MV-4-11 (cell line): ENCODE measurements at regions not wholly inside any gene's neighbourhood (a gene's known extent, or its start where the extent isn't known, plus 50 kb on each side); places are given as distances from the start of the nearest gene placed in this dataset.
"Not testable (repeated sequence)": the region's sequence is repeated elsewhere in the genome, so short reads cannot be mapped to it uniquely, and the experiment has no call there.

Experiments used
- DNase-seq: peaks from one replicate; lab custom pipeline; 2025; lab: John Stamatoyannopoulos, UW

DNA sequence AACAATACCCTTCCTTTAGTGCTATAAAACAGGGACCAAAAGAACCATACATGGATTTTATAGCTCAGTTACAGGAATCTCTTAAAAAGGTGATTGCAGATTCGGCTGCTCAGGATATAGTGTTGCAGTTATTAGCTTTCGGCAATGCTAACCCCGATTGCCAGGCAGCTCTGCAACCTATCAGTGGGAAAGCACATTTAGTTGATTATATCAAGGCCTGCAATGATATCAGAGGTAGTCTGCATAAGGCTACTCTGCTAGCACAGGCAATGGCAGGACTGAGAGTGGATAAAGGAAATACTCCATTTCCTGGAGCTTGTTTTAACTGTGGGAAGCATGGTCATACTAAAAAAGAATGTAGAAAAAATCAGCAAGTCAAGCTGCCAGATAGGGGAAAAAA, 327.7 kb downstream of the REEP3 start:
- DNase-seq, result not testable (repeated sequence)

- no peak for DNase-seq
Observed at GRCh38 chr10:63862860-63863259, 341.7 kb downstream of the REEP3 start.

DNA sequence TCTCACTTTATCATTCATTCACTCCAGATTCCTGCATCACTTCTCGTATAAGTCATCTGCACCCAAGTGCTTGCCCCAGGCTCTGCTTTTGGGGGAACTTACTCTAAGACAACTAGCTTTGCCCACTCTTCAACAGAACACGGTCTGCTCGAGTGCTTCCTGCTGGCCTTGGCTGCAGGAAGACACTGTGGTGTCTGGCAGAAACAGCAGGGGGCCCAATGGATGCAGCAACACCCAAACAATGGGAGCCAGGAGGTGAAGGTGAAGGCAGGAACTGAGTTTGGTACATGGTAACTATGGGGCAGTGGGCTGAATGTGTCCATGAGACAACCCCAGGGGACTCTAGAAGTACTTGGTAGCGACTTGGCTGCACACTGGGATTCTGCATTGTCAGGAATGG, 344.0 kb downstream of the REEP3 start:
- DNase-seq, result no peak

- DNase-seq, result peak; percentile 45
Observed at GRCh38 chr10:63866075-63866746, 345.0 kb downstream of the REEP3 start.

GRCh38 chr10:63866747-63867140, 345.5 kb downstream of the REEP3 start:
- peak; percentile 5 for DNase-seq

DNA sequence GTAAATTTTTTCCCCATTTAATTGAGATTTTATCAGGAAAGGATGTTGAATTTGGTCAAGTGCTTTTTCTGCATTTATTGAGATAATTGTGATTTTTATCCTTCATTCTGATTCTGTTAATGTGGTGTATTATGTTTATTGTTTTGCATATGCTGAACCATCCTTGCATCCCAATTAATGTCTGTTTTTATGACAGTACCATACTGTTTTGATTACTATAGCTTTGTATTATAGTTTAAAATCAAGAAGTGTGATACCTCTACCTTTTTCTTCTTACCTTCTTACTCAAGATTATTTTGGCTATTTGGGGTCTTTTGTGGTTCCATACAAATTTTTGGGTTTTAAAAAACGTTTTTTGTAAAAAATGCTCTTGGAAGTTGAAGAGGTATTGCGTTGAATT, 357.2 kb downstream of the REEP3 start:
- DNase-seq, result no peak

- no peak for DNase-seq
Observed at GRCh38 chr10:63883861-63884260, 362.7 kb downstream of the REEP3 start.

GRCh38 chr10:63884426-63884825, 363.2 kb downstream of the REEP3 start:
- DNase-seq, result no peak

- no peak for DNase-seq
Observed at GRCh38 chr10:63885156-63885555, 364.0 kb downstream of the REEP3 start.

GRCh38 chr10:63886281-63887022, 365.3 kb downstream of the REEP3 start:
- no peak for DNase-seq

DNA sequence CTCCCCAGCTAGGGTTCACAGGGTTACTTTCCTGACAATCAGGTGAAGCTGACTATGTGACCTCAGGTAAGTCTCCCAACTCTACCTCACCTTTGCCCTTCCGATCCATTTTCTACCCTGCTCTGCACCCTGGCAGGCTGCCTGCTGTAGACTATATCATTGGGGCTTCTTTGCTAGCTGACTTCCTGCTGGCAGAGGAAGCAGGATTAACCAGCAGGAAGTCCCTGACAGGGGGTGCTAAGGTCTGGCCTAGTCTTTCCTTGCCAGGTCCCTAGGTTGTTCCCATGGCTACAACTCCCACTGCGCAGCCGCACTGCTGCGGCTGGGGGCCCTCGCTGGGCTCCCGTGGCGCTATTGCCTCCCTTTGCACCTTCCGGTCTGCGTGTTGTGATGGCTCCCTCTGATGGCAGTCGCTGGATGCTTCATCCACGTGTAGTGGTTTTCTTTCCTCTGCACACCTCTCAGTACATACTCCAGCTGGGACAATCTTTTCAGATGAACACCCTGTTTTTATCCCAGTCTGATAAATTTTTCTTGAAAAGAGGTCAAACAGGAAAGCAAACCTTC, 365.9 kb downstream of the REEP3 start:
- DNase-seq, result no peak

DNA sequence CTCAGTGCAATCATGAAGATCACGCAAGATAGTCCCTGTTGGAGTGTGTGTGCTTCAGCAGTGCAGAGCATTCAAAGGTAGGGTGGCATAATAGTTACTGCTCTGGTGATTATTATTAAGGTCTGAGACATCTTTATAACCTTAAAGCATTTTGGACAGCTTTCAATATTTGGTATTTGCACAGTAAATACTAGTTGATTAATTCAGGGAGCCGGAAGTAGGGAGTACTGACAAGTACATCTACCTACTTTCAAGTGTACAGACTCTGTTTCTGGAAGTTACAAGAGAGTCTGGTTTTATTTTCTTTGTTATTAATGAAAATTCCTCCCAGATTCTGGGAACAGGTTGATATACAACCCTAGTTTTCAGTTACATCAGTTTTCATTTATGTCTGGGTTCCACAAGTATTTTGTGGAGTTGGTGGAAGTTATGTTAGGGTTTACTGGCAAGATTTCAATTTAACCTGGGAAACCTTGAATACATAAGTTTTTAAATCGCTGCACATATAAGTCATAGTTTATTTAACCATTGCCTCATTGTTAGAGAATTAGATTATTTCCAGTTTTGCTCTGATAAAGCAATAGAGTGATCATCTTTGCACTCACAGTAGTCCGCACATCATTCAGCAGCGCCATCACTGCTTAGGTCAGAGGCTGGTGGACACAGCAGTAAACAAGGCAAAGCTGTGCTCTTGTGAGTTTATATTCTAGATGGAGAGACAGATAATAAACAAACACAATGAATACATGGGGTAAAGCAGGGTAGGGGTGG, 366.6 kb downstream of the REEP3 start:
- no peak for DNase-seq

- DNase-seq, result no peak
Observed at GRCh38 chr10:63889803-63890202, 368.6 kb downstream of the REEP3 start.

- no peak for DNase-seq
Observed at GRCh38 chr10:63896992-63897391, 375.8 kb downstream of the REEP3 start.

GRCh38 chr10:63899673-63900300, 378.6 kb downstream of the REEP3 start:
- no peak for DNase-seq

GRCh38 chr10:63901228-63901627, 380.0 kb downstream of the REEP3 start:
- DNase-seq, result no peak

DNA sequence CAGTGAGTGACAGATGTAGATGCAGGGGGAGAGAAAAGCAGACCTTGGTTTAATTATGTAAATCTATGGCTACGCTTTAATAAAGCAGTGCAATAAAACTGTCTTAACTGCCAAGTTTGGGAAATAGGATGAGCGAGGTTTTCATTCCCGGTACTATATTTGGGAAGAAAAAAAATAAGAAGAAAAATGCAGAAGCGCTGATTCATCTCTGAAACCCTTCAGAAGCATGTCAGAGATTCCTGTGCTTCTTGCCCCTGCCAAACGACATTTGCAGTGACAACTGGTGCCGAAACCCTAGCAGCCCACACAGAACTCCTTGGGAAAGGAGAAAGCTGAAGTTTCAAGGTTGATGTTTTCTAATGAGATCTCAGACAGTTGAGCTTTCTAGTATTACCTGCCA, 380.7 kb downstream of the REEP3 start:
- no peak for DNase-seq

DNA sequence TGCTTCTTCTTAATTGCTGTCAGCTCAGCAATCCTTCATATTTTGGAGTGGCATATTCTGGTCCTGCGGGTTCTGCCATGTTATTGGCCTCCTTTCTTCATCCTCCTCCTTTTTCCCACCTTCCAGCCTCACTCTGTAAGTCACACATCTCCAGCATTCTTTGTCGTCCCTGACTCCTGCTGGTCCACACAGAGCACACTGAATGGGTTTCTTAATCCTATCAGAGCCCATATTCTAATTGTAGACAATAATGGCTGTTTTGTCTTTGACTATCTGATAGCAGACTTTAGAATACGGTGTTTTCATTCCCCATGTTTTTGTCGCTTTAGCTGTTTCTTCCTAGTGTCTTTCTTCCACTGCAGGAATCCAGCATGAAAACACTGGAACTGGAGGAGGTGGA, 389.6 kb downstream of the REEP3 start:
- DNase-seq, result no peak

GRCh38 chr10:63915240-63915639, 394.0 kb downstream of the REEP3 start:
- DNase-seq, result no peak

DNA sequence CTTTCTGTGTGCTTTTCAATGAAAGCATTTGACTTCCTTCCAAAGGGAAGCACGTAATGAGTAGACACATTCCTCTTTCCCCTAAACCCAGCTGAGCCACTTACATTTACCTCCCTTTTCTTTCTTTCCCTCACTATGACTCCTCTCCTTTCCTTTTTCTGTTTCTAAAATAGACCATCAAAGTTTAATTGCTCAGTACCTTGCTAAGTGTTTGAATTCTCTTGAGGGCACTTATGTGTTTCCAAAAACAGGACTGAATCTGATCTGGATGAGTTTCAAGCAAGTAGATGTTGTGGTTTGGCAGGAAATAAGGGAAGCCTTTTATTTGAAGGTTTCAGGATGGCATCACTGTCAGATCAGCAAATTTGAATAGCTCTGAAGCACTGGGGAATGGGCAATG, 396.2 kb downstream of the REEP3 start:
- DNase-seq, result no peak

GRCh38 chr10:63919575-63920279, 398.5 kb downstream of the REEP3 start:
- DNase-seq, result peak; percentile 92

- no peak for DNase-seq
Observed at GRCh38 chr10:63920926-63921325, 399.7 kb downstream of the REEP3 start.
